Amygdala (tissue), 56 donors: ENCODE measurements at regions not wholly inside any gene's neighbourhood (a gene's known extent, or its start where the extent isn't known, plus 50 kb on each side); places are given as distances from the start of the nearest gene placed in this dataset.
"Not testable (repeated sequence)": the region's sequence is repeated elsewhere in the genome, so short reads cannot be mapped to it uniquely, and the experiment has no call there.

ENCODE experiments used
- DNase-seq, 56 donors: peaks; one replicate each; lab custom pipeline; 2025; lab: John Stamatoyannopoulos, UW

GRCh38 chr12:91717804-91718203, 427.8 kb downstream of the BTG1 start:
- no peak for DNase-seq

DNA sequence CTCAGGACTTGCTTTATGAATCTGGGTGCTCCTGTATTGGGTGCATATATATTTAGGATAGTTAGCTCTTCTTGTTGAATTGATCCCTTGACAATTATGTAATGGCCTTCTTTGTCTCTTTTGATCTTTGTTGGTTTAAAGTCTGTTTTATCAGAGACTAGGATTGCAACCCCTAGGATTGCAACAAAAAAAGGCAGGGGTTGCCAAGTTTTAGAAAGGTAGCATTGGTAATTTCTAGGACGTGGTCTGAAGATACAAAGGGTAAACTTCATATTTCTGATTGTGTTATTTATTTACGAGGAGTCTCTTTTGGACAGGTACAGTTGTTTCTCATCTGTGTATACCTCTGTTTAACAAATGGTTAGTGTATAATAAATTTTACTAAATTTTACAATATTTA, 433.7 kb downstream of the BTG1 start:
- DNase-seq: not testable (repeated sequence)

DNA sequence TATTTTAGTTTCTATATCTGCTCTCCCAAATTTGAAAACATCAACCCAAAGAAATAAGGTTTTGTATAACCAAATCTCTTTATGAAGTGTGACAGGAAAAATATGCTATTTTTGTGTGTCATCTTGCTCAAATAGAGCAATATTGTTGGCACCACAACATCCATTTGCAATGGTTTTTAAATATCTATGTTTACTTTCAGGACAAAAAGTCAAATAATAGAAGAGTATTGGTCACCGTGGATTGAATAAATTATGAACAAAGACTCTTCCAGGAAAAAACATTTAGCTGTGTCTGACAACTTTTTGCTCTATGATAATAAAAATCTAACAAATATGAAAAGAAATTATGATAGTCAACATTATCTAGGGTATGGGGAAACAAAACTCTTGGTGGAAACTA, 439.2 kb downstream of the BTG1 start:
- no peak for DNase-seq

DNA sequence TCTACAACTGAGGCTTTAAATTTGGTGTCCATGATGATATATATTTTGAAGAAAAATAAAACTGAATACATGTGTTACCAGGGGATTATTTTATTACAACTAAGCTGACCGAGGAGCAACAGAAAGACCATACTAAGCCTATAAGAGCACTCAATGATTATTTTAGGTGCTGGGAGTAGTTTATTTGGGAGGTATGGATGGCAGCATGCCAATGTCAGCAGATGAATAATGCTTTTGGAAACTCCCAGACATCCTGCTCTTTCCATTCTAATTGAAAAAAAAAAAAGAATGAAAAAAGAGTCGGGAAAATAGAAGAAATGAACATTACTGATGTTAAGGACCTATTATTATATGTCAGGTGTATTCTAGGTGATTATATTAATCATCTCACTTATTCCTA, 441.2 kb downstream of the BTG1 start:
- no peak for DNase-seq

- DNase-seq: no peak
Measured at GRCh38 chr12:91703491-91704283, 442.0 kb downstream of the BTG1 start.

DNA sequence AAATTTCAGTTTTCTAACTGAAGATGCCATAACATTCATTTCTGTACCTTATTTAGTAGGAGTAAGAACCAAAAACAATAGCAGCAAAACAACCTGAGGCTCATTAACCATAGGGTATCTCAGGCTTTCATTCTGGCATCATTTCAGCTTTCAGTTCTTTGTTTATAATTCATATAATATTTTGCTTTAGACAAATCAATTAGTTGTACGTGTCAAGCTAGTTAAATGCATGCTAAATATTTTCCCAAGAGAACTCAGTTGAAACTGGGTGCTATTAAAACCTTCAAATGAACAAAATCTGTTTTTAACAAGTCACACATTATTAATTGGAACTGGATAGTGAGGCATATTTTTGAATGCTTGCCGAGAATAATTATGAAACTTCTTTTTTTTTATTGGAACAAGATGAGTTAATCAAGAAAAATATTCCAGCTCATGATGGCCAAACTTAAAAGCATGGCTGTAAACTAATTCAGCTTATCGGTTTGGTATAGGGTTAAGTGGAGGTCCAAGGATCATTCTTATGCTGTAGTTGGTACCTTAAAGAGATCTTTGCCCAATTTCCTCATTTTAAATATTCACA, 442.7 kb downstream of the BTG1 start:
- DNase-seq: no peak

- no peak for DNase-seq
Measured at GRCh38 chr12:91695964-91696363, 449.7 kb downstream of the BTG1 start.

DNA sequence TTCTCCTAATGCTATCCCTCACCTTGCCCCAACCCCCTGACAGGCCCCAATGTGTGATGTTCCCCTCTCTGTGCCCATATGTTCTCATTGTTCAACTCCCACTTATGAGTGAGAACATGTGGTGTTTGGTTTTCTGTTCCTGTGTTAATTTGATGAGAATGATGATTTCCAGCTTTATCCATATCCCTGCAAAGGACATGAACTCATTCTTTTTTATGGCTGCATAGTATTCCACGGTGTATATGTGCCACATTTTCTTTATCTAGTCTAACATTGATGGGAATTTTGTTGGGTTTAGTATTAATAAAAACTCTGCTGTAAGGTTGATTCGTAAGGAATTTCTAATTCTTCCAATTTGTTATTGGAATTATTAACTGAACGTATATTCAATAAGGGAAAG, 450.2 kb downstream of the BTG1 start:
- DNase-seq: not testable (repeated sequence)

GRCh38 chr12:91690531-91690930, 455.1 kb downstream of the BTG1 start:
- DNase-seq: no peak

DNA sequence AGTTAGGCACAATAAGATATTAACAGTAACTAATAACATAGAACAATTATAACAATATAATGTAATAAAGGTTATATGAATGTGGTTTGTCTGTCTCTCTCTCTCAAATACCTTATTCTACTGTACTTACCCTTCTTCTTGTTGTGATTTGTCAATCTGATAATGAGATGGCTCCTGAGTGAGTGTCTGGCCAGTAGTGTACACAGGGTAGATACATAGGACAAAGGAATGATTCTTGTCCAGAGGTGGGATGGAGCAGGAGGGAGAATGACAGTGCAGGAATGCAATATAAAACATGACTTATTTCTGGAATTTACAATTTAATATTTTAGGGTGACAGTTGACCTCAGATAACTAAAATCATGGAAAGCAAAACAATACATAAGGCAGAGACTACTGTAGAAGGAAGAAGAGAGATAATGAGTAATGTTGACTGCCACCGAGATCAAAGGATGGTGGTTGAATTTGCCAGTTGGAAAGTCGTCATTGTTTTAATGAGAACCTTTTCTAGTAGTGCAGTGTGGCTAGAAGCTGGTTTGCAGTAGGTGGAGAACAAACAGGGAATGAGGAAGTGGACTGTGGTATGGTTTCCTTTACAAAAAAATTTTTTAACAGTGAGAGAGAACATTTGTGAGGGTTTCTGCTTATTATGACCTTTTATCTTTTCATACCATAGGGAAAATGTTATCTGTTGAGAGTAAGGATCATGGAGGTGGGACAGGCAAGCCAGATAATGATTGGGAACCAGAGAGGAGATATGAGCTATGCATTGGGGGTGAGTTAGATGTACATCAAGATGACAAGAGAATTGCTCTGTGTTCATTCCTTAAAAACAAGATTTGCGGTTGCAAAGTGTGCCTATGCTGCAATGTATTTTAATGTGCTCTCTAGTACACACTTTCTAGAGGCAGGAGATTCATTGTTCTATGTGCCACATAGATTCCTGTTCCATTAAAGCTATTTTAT, 458.3 kb downstream of the BTG1 start:
- no peak for DNase-seq

DNA sequence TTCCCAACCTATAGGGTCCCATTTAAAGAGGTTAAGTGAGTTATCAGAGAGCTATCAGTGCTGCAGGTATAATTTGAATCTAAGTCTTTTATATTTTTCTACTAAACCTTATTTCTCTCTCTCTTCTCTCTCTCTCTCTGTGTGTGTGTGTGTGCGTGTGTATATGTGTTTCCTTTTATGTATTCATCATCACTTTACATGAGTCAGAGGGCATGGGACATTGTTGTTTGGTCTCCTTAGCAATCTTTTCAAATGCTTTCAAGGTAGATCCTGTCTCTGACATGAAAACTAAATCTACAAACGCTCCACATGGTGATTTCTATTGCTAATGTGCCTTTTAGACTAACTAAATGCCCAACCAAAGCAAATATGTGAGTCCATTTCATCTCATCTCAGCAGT, 459.7 kb downstream of the BTG1 start:
- no peak for DNase-seq

GRCh38 chr12:91681751-91682150, 463.9 kb downstream of the BTG1 start:
- DNase-seq: no peak

- no peak for DNase-seq
Measured at GRCh38 chr12:91680864-91681263, 464.8 kb downstream of the BTG1 start.

DNA sequence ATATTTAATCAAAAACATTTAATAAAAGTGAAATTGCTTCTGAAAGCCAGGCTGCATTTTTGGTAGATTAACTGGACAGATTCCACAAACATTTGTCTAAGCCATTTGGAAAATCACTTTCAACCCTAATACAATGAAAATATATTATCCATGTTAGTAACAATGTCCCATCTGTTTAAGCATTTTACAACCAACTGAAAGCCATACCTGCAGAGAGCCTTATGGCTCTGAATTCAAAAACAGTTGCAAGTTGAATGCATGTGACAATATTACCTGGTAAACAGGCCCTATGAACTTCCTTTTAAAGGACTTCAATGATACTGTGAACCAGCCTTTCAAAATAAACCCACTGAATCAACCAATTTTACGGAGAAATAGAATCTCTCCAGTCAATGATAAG, 468.1 kb downstream of the BTG1 start:
- DNase-seq: no peak

DNA sequence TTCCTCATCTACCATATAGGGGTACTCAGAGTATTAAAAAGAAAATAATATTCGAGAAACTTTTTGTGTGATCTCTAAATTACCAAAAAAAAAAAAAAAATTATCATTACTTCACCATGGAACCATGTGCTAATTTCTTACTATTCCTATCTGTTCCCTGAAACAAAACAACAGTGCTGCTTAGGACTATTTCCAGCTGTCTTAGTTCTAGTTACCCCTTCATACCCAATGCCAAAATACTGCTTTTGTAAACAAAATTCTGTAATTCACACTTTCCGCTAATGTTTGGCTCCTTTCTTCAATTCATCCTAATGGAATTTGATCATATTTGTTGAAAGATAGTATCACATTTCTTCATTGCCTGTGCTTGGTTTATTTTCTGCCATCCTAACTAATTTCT, 470.2 kb downstream of the BTG1 start:
- no peak for DNase-seq

GRCh38 chr12:91672130-91672529, 473.5 kb downstream of the BTG1 start:
- no peak for DNase-seq

GRCh38 chr12:91667694-91668093, 478.0 kb downstream of the BTG1 start:
- DNase-seq: no peak

GRCh38 chr12:91663744-91664143, 481.1 kb upstream of the DCN start:
- no peak for DNase-seq

DNA sequence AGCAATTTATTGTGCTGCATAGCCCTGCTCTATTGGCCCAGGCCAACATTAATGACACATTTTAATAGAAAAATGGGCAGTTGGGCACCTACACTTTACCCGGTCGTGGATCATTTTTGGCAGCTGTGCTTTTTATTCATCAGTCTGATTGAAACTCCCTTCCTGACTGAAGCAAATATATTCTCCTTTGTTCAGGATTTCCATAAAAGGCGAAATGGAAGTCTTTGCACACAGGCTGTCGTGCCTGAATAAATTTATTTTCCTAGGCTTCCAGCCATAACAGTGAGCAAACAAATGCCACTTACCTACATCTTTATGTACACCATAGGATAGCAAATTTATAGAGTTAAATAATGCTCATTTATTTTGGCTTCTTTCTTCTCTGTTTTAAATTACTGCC, 480.7 kb upstream of the DCN start:
- peak in 2 of 56 donors; percentile 1 to 3 for DNase-seq

DNA sequence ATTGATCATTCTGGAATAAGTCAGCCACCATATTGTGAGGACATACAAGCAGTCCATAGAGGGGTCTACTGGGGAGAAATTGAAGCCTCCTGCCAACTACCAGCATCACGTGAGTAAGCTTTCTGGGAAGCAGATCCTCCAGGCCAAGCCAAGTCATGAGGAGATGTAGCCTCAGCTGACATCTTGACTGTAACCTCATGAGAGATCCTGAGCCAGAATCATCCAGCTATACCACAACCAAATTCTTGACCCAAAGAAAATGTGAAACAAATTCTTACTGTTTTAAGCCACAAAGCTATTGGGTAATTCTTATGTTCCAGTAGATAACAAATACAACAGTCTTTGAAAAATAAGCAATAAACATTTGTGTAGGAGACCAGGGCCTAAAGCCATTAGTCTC, 479.4 kb upstream of the DCN start:
- no peak for DNase-seq

DNA sequence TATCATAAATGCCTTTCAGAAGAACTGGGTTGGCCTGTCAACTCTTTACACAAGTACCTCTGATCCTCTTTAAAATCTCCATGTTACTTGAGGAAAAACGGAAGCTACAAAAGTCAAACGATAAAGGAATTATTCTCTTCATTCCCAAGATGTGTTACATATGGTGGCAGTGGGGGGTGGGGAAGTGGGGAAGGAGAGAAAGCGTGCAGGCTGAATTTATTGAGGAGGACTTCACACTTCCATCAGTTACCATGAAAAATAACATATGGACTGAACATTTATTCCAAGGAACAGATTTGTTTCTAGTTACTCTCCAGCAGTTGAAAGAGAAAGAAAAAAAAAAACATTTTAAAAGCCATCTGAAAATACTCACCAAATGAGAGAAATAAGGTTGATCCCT, 474.4 kb upstream of the DCN start:
- peak in 3 of 56 donors; percentile 3 to 8 (median 6) for DNase-seq
